HepG2 (cell line): ENCODE measurements at regions not wholly inside any gene's neighbourhood (a gene's known extent, or its start where the extent isn't known, plus 50 kb on each side); places are given as distances from the start of the nearest gene placed in this dataset.

Experiments
- CREM ChIP-seq, 2 experiments: sonication (generic) in 1 of 2; formaldehyde crosslinking in 1 of 2; IDR thresholded peaks; 2 replicates each; pipeline versions ENCODE4 v1.4.0 to v1.6.1; 2016 to 2020; ENCODE audit warnings: antibody characterized with exemption in 1 of 2, mild to moderate bottlenecking in 1 of 2, missing genetic modification reagents in 1 of 2
- CSRNP2 ChIP-seq: sonication (generic); formaldehyde crosslinking; conservative IDR thresholded peaks from 2 replicates; pipeline ENCODE4 v1.8.0; 2022; ENCODE audit warnings: low read depth, missing genetic modification reagents
- FOXK2 ChIP-seq: fragments of 450-650 bp; IDR thresholded peaks from 2 replicates; pipeline ENCODE4 v1.6.1; 2016
- ISX ChIP-seq: sonication (generic); formaldehyde crosslinking; conservative IDR thresholded peaks from 2 replicates; pipeline ENCODE4 v1.5.0; 2020; ENCODE audit warnings: missing genetic modification reagents
- JUN ChIP-seq: sonication (generic); formaldehyde crosslinking; IDR thresholded peaks from 2 replicates; pipeline ENCODE4 v1.4.0; 2020; ENCODE audit warnings: mild to moderate bottlenecking, missing genetic modification reagents
- MEIS1 ChIP-seq: sonication (generic); formaldehyde crosslinking; IDR thresholded peaks from 2 replicates; pipeline ENCODE4 v1.9.0; 2021; ENCODE audit warnings: mild to moderate bottlenecking, missing genetic modification reagents, moderate library complexity, borderline replicate concordance
- MYNN ChIP-seq: sonication (generic); formaldehyde crosslinking; IDR thresholded peaks from 2 replicates; pipeline ENCODE4 v1.4.0; 2020; ENCODE audit warnings: mild to moderate bottlenecking, low read depth, missing genetic modification reagents
- ZBTB33 ChIP-seq: sonication (generic); formaldehyde crosslinking; IDR thresholded peaks from 2 replicates; pipeline ENCODE4 v1.4.0; 2020; ENCODE audit warnings: missing genetic modification reagents
- ZNF350 ChIP-seq: sonication (generic); formaldehyde crosslinking; IDR thresholded peaks from 2 replicates; pipeline ENCODE4 v1.4.0; 2020; ENCODE audit warnings: mild to moderate bottlenecking, low read depth, missing genetic modification reagents, borderline replicate concordance
- TF ChIP-seq, protein P1 (sequence below): sonication (generic); formaldehyde crosslinking; IDR thresholded peaks from 2 replicates; pipeline ENCODE4 v1.5.0; 2020; ENCODE audit warnings: mild to moderate bottlenecking, missing genetic modification reagents, moderate library complexity
- TF ChIP-seq, protein P2 (sequence below), 2 experiments: IDR thresholded peaks; 2 replicates each; pipeline ENCODE4 v1.6.1; 2011 to 2012; ENCODE audit warnings: low read length in 2 of 2, borderline replicate concordance in 1 of 2, low read depth in 1 of 2, mild to moderate bottlenecking in 1 of 2, moderate library complexity in 1 of 2
- TF ChIP-seq, protein P3 (sequence below): sonication (generic); formaldehyde crosslinking; IDR thresholded peaks from 2 replicates; pipeline ENCODE4 v1.9.0; 2021; ENCODE audit warnings: missing genetic modification reagents, borderline replicate concordance

GRCh38 chr12:90855534-90855933 lies 99.4 kb downstream of the CCER1 start:
- no peak for TF ChIP-seq CSRNP2 (CRISPR knock-in tag)
- no peak for TF ChIP-seq CREM (IDR thresholded peaks at IDR 0.05)
- TF ChIP-seq CREM (CRISPR knock-in tag; IDR thresholded peaks at IDR 0.05): no peak
- no peak for TF ChIP-seq MYNN
- no peak for TF ChIP-seq ZNF350
- TF ChIP-seq ISX (CRISPR knock-in tag): no peak
- TF ChIP-seq, protein P1, sequence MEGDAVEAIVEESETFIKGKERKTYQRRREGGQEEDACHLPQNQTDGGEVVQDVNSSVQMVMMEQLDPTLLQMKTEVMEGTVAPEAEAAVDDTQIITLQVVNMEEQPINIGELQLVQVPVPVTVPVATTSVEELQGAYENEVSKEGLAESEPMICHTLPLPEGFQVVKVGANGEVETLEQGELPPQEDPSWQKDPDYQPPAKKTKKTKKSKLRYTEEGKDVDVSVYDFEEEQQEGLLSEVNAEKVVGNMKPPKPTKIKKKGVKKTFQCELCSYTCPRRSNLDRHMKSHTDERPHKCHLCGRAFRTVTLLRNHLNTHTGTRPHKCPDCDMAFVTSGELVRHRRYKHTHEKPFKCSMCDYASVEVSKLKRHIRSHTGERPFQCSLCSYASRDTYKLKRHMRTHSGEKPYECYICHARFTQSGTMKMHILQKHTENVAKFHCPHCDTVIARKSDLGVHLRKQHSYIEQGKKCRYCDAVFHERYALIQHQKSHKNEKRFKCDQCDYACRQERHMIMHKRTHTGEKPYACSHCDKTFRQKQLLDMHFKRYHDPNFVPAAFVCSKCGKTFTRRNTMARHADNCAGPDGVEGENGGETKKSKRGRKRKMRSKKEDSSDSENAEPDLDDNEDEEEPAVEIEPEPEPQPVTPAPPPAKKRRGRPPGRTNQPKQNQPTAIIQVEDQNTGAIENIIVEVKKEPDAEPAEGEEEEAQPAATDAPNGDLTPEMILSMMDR (CRISPR knock-in tag): no peak
- no peak for TF ChIP-seq ZBTB33 (CRISPR knock-in tag)
- TF ChIP-seq JUN (CRISPR knock-in tag): no peak
- TF ChIP-seq, protein P2, sequence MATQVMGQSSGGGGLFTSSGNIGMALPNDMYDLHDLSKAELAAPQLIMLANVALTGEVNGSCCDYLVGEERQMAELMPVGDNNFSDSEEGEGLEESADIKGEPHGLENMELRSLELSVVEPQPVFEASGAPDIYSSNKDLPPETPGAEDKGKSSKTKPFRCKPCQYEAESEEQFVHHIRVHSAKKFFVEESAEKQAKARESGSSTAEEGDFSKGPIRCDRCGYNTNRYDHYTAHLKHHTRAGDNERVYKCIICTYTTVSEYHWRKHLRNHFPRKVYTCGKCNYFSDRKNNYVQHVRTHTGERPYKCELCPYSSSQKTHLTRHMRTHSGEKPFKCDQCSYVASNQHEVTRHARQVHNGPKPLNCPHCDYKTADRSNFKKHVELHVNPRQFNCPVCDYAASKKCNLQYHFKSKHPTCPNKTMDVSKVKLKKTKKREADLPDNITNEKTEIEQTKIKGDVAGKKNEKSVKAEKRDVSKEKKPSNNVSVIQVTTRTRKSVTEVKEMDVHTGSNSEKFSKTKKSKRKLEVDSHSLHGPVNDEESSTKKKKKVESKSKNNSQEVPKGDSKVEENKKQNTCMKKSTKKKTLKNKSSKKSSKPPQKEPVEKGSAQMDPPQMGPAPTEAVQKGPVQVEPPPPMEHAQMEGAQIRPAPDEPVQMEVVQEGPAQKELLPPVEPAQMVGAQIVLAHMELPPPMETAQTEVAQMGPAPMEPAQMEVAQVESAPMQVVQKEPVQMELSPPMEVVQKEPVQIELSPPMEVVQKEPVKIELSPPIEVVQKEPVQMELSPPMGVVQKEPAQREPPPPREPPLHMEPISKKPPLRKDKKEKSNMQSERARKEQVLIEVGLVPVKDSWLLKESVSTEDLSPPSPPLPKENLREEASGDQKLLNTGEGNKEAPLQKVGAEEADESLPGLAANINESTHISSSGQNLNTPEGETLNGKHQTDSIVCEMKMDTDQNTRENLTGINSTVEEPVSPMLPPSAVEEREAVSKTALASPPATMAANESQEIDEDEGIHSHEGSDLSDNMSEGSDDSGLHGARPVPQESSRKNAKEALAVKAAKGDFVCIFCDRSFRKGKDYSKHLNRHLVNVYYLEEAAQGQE (IDR thresholded peaks at IDR 0.05; ENCODE audit: borderline replicate concordance in 1 of 2, low read depth in 1 of 2, low read length in 2 of 2): no peak
- no peak for TF ChIP-seq FOXK2
- no peak for TF ChIP-seq MEIS1 (CRISPR knock-in tag)
- TF ChIP-seq, protein P3, sequence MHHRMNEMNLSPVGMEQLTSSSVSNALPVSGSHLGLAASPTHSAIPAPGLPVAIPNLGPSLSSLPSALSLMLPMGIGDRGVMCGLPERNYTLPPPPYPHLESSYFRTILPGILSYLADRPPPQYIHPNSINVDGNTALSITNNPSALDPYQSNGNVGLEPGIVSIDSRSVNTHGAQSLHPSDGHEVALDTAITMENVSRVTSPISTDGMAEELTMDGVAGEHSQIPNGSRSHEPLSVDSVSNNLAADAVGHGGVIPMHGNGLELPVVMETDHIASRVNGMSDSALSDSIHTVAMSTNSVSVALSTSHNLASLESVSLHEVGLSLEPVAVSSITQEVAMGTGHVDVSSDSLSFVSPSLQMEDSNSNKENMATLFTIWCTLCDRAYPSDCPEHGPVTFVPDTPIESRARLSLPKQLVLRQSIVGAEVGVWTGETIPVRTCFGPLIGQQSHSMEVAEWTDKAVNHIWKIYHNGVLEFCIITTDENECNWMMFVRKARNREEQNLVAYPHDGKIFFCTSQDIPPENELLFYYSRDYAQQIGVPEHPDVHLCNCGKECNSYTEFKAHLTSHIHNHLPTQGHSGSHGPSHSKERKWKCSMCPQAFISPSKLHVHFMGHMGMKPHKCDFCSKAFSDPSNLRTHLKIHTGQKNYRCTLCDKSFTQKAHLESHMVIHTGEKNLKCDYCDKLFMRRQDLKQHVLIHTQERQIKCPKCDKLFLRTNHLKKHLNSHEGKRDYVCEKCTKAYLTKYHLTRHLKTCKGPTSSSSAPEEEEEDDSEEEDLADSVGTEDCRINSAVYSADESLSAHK (CRISPR knock-in tag): no peak
